ENCODE measurements at regions not wholly inside any gene's neighbourhood (a gene's known extent, or its start where the extent isn't known, plus 50 kb on each side); places are given as distances from the start of the nearest gene placed in this dataset.

DNA sequence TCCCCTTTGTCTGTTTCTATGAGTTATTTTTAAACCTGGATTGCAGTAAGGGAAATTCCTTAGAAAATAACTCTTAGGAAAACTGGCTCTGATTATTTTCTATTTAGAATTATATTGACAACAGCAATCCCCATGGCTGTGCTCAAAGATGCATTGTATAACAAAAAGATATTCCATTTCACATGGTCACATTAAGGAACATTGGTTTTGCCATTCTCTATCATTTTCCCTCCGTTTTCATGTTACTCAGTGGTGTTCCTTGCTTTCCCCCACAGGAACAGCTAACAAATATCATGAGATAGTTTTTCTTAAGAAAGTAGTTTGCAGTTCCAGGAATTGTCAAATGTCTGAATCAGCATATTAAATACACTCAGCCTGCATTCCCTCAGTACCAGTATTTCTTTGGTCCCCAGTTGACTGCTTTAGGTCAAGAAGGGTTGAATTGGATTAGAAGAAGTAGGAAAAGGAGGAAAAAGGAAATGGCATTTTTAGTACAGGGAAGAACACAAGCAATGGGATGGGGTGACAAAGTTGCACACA lies 436.7 kb downstream of the TNS3 start:
- DNase-seq = no peak

DNA sequence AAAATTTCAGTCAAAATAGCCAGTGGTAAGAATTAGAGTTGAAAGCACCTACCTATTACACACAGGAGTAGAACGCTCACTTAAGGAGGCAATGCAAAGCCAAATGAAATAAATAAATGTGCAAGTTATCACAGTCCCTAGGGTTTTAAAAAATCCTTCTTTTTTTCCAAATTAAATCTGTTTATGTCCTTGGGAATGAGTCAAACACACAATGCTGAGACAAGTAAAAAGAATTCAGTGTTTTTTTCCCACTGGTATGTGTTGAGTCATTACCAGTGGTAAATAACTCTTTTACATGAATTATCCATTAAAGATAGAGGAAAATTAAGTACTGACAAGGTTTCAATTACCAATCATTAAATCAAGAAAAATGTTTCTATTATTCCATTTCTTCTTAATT lies 438.6 kb downstream of the TNS3 start:
- no peak for DNase-seq

DNA sequence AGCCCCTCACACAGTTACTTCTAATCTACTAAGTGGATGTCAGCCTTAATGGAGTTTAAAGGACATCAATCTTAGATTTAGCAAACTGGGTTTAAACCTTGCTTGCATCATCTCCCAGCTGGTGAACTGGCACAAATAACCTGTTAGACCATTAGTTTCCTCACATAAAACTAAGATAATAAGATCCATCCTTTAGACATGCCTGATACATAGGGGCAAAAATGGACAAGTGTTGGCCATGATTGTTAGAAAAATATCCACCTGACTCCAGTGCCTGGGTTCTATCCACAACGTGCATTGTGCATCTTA lies 439.1 kb downstream of the TNS3 start:
- DNase-seq = no peak

- DNase-seq = no peak
Observed at GRCh38 chr7:47142169-47142866, 439.6 kb downstream of the TNS3 start.

GRCh38 chr7:47132471-47132870 lies 449.4 kb downstream of the TNS3 start:
- DNase-seq = no peak

DNA sequence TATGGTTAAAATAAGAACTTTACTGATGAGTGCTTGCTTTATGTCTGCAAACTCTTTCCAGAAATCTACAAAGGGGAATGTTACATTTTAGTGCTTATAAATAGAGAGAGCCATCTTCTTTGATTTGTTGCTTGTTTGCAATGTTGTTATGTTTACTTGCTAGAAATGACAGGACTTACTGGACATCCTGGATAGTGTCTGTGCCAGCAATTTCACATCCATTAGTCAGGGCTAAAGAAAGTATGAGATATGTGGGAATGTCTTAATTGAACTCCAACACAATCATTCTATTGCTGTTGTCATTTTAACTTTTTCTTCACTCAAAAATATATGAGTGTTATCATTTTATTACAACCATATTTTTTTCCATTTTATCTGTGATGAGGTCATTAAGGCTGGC lies 453.2 kb downstream of the TNS3 start:
- no peak for DNase-seq

DNA sequence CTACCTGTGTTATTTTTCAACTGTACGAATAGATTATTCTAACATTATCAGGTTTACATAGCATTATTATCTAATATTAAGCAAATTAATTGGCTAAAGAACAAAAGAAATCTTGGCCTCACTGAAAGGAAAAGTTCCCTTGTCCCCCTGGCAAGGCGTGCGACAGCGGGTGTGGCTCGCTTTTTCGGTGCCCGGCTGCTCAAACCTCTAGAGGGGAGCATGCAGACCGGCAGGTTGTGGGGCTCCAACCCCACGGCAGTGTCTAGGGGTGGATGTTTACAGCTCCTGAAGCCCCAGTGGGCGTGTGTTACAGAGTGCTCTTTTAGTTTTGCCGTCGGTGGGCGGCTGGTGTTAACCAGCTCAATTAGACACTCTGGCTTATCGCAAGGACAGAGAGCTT lies 456.4 kb downstream of the TNS3 start:
- no peak for DNase-seq

DNA sequence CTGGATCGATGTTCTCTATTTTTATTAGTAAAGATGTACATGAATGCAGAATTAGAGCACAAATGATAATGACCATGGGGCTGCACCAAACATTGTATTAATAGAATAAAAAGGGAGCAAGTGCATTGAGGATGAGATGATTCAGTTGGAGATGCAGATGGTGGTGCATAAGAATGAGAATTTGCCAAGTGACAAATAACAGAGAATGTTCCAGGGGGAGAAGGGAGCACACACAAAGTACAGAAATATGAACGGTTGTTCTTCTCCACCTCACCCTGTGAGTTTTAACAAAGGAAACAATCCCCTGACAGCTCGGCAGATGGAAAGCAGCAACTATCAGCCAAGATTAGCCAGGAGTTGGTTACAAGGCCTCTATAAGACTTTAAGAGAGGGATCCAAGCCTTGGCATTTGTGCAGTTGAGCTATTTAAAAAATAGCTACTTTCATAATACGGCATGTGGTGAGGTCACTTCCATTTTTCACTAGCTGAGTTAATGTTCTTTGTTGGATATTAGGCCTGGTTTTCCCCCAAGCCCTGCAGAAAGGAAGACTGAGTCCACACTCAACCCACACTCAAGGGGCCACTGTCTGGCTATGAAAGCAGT lies 462.5 kb downstream of the TNS3 start:
- DNase-seq = no peak

DNA sequence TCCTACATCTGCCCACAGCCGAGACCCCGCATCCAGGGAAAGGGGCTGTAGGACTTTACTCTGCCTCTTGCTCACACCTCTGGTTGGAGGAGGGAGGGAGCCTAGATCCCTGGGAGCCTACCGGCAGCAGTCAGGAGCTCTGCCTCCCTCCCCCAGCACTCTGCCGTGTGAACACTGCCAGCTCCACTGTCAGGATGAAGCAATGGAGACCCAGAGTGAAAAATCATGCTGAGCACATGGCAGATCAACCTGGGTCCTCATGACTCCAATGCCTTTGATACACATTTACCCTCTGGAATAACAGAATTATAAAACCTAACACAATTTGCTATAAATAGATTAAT lies 477.7 kb downstream of the TNS3 start:
- DNase-seq = no peak

- DNase-seq = no peak
Observed at GRCh38 chr7:47103498-47104205, 478.3 kb downstream of the TNS3 start.

DNA sequence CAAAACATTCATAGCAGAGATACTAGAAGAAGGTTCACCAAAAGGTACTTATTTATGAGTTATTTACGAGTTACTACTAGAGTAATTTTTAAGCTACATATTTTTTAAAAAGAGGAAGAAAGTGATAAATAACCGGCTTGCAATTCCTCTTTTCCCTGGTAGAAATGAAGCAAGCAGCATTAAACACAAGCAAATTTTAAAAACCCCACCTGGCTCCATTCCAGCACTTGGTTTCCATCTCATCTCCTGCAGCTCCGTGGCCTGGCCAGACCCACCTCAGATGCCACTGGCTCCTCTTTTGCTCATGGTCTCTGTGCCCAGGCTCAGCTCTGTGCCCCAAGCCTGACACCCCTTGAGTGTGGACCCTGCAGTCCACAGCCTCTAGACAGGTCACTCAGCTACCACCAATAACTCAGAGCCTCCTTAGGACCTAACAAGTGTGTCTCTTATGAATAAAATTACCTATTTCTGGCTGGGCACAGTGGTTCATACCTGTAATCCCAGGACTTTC lies 479.5 kb downstream of the TNS3 start:
- DNase-seq = no peak

- DNase-seq = no peak
Observed at GRCh38 chr7:47100817-47101435, 481.0 kb downstream of the TNS3 start.

DNA sequence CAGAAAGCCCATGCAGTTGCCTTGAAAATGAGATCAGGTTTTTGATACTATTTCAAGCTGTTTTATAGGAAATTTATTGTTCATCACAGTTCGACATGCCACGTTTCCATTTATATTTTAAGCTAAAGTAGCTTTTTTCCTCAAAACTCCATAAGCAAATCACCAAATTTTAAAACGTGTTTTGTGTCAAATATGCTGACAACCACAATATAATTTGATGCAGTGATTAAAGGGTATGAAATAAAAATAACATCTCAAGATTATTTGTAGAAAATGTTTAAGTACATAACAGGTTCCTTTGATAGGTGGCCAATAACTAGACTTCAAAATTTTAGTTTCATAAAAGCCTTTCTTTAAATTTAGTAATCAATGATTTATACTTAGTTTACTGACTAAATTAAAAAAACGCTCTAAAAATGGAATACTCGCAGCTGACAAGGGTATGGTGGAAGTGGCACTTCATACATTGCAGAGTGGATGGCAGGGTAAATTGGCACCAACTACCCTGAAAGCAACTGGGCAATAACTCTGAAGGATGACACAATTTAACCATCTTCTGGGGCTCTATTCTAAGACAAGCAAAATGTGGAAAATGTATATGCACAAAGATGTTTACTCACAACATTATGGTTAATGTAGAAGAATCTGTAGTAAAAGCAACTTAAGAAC lies 481.6 kb downstream of the TNS3 start:
- no peak for DNase-seq

GRCh38 chr7:47097431-47097830 lies 484.5 kb downstream of the TNS3 start:
- no peak for DNase-seq

DNA sequence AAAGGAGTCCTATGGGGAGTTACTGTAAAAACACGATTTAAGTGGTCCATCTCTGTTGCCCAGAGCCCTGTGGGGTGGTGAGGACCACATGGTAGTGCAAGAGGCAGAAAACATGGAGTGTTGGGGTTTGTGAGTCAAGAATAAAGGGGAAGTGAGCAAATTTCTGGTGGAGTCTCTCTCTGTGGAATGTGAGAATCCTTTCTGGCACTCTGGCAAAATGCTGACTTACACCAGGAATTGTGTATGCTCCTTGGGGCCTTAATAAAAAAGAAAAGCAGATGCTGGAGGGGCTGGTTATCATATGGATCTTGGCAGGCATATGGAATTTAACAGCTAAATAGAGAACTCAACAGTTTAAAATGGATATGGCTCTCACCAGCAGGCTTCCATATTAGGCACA lies 486.0 kb downstream of the TNS3 start:
- no peak for DNase-seq

- DNase-seq = no peak
Observed at GRCh38 chr7:47094462-47094861, 487.4 kb downstream of the TNS3 start.

GRCh38 chr7:47093320-47094234 lies 488.3 kb downstream of the TNS3 start:
- no peak for DNase-seq

DNA sequence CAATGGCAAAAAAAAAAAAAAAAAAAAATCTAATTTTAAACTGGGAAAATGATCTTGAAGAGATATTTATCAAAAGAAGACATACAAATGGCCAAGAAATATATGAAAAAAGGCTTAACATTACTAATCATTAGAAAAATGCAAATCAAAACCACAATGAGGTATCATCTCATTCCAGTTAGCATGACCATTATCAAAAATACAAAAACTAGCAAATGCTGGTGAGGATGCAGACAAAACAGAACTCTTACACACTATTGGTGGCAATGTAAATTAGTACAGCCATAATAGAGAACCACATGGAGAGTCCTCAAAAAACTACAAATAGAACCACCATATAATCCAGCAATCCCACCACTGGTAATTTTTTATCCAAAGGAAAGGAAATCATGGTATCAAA lies 489.6 kb downstream of the TNS3 start:
- no peak for DNase-seq

- DNase-seq = no peak
Observed at GRCh38 chr7:47091141-47091540, 490.8 kb downstream of the TNS3 start.

GRCh38 chr7:47089461-47089860 lies 492.4 kb downstream of the TNS3 start:
- no peak for DNase-seq

DNA sequence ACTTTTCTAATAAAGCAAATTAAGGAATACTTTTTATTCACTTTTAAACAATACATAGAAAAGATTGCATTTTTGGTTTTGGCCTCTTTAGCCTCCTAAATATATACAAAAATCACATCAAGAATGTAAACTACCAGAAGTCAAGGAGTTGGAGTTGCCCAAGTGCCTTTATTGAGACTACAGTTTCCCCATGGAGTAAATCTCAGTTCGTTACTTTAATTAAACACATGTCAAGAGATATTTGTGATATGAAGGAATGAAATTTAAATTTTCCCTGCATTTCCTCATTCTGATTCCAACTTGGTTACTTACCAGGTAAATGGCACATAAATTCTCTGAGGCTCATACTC lies 492.9 kb downstream of the TNS3 start:
- DNase-seq = no peak

Measured in midbrain (tissue), 1 donor.